Ishikawa (cell line): ENCODE measurements at regions not wholly inside any gene's neighbourhood (a gene's known extent, or its start where the extent isn't known, plus 50 kb on each side); places are given as distances from the start of the nearest gene placed in this dataset.

ENCODE experiments used
- CEBPB ChIP-seq: IDR thresholded peaks from 2 replicates; pipeline ENCODE4 v1.6.1; 2012
- CREB1 ChIP-seq: IDR thresholded peaks from 2 replicates; pipeline ENCODE4 v1.6.1; 2012; ENCODE audit warnings: low read depth
- EGR1 ChIP-seq: IDR thresholded peaks from 2 replicates; pipeline ENCODE4 v1.6.1; 2012
- EP300 ChIP-seq: IDR thresholded peaks from 2 replicates; pipeline ENCODE4 v1.6.1; 2012; ENCODE audit warnings: borderline replicate concordance
- FOXM1 ChIP-seq: IDR thresholded peaks from 2 replicates; pipeline ENCODE4 v1.6.1; 2012; ENCODE audit warnings: low read depth, borderline replicate concordance
- NFIC ChIP-seq: IDR thresholded peaks from 2 replicates; pipeline ENCODE4 v1.6.1; 2012
- RAD21 ChIP-seq: IDR thresholded peaks from 2 replicates; pipeline ENCODE4 v1.6.1; 2012; ENCODE audit warnings: low read depth
- TAF1 ChIP-seq: IDR thresholded peaks from 2 replicates; pipeline ENCODE4 v1.6.1; 2012; ENCODE audit warnings: low read depth, mild to moderate bottlenecking
- TCF12 ChIP-seq: IDR thresholded peaks from 2 replicates; pipeline ENCODE4 v1.6.1; 2012; ENCODE audit warnings: low read depth
- TEAD4 ChIP-seq: IDR thresholded peaks from 2 replicates; pipeline ENCODE4 v1.6.1; 2012
- YY1 ChIP-seq: IDR thresholded peaks from 2 replicates; pipeline ENCODE4 v1.6.1; 2012; ENCODE audit warnings: low read depth
- ZBTB7A ChIP-seq: IDR thresholded peaks from 2 replicates; pipeline ENCODE4 v1.6.1; 2012; ENCODE audit warnings: low read depth
- TF ChIP-seq, protein P1 (sequence below): IDR thresholded peaks from 2 replicates; pipeline ENCODE4 v1.6.1; 2012
- TF ChIP-seq, protein P2 (sequence below): IDR thresholded peaks from 2 replicates; pipeline ENCODE4 v1.6.1; 2012; ENCODE audit warnings: low read depth, mild to moderate bottlenecking
- TF ChIP-seq, protein P3 (sequence below): IDR thresholded peaks from 2 replicates; pipeline ENCODE4 v1.6.1; 2012

DNA sequence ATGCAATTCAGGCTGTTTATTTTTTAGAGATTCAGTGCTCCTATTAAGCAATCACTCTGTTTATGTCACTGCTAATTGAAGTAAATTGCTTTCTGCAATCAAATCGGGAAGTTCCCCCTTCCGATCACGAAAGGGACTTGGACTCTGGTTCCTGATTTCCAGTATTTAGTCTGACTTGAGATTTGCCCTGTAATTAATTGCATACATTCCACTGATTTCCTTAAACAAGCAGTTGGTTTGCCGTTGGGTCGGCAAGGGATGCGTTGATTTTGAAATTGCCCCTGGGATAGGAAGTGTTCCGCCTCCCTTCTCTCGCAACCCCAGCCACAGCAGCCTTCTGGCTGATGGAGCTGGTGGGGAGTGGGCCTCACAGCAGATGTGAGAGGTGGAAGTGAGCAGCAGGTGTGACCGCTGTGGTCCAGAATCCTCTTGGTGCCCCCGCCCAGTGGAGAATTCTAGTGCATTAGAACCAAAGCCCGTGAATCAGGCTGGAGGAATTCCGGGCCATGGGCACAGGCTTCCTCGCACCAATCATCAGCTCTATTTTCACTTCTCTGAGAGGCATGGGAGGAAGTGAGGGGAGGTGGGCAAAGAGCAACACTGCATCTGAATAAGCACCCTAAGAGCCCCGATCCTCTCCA is 102.5 kb downstream of the SPRY4 start:
- TF ChIP-seq ZBTB7A (no peak), CEBPB (no peak), FOXM1 (no peak), NFIC (no peak), TEAD4 (no peak), EP300 (no peak), RAD21 (no peak), TCF12 (no peak), CREB1 (no peak), EGR1 (no peak), YY1 (no peak), TAF1 (no peak)
- TF ChIP-seq, protein P1, sequence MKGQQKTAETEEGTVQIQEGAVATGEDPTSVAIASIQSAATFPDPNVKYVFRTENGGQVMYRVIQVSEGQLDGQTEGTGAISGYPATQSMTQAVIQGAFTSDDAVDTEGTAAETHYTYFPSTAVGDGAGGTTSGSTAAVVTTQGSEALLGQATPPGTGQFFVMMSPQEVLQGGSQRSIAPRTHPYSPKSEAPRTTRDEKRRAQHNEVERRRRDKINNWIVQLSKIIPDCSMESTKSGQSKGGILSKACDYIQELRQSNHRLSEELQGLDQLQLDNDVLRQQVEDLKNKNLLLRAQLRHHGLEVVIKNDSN = no peak
- TF ChIP-seq, protein P2, sequence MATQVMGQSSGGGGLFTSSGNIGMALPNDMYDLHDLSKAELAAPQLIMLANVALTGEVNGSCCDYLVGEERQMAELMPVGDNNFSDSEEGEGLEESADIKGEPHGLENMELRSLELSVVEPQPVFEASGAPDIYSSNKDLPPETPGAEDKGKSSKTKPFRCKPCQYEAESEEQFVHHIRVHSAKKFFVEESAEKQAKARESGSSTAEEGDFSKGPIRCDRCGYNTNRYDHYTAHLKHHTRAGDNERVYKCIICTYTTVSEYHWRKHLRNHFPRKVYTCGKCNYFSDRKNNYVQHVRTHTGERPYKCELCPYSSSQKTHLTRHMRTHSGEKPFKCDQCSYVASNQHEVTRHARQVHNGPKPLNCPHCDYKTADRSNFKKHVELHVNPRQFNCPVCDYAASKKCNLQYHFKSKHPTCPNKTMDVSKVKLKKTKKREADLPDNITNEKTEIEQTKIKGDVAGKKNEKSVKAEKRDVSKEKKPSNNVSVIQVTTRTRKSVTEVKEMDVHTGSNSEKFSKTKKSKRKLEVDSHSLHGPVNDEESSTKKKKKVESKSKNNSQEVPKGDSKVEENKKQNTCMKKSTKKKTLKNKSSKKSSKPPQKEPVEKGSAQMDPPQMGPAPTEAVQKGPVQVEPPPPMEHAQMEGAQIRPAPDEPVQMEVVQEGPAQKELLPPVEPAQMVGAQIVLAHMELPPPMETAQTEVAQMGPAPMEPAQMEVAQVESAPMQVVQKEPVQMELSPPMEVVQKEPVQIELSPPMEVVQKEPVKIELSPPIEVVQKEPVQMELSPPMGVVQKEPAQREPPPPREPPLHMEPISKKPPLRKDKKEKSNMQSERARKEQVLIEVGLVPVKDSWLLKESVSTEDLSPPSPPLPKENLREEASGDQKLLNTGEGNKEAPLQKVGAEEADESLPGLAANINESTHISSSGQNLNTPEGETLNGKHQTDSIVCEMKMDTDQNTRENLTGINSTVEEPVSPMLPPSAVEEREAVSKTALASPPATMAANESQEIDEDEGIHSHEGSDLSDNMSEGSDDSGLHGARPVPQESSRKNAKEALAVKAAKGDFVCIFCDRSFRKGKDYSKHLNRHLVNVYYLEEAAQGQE = no peak
- TF ChIP-seq, protein P3, sequence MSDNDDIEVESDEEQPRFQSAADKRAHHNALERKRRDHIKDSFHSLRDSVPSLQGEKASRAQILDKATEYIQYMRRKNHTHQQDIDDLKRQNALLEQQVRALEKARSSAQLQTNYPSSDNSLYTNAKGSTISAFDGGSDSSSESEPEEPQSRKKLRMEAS = no peak

DNA sequence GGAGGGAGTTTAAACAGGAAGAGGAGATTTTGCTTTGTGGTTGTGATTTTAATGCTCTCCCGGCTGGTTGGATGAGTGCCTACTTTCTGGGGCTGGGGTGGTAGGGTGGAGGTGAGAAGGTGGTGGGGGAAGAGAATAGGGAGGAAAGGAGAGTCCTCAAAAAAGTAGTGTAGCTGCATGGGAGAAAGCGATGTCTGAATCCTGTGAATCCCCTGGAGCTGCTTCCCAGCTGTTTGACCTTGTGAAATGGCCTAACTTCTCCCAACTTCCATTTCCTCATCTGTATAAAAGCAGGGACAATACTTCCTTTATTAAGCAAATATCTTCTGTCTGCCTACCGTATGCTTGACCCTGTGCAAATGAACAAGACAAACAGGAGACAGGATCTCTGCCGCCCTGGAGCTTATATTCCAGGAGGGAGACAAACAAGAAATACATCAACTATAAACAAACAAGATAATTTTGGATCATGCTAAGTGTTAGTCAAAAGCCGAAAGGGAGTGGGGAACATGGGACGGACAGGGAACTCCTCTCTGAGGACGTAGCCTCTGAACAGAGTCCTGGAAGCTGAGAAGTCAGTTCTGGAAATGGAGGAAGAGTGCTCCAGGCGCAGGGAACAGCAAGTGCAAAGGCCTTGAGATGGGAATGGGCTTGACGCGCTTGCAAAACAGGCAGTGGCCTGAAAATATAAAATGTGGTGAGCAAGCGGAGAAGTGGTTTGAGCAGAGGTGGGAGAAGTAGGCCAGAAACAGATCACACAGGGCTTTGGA is 103.5 kb downstream of the SPRY4 start:
- TF ChIP-seq ZBTB7A (no peak), CEBPB (no peak), TEAD4 (no peak), TCF12 (no peak)

DNA sequence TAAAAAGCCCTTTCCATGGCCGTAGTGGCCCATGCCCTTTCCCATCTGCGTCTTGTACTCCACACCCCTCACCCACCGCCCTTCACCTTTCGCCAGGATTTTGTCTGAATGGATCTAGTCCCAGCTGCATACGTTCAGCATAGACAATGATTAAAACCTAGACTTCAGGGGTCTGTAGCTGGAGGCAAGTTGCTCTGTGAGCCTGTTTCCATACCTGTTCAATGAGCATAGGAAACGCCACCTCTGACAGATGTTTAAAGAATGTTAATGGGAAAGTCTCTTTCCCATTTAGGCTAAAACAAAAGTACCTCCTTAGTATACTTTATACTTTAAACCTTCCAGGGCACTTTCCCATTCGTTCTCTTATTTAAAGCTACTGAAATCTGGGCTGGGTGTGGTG is 105.7 kb downstream of the SPRY4 start:
- TF ChIP-seq FOXM1 = no peak
- TF ChIP-seq TAF1 = no peak
- no peak for TF ChIP-seq CREB1
- no peak for TF ChIP-seq TCF12
- TF ChIP-seq EP300 = no peak
- TF ChIP-seq TEAD4 = no peak
- no peak for TF ChIP-seq YY1
- TF ChIP-seq EGR1 = no peak
- TF ChIP-seq CEBPB = no peak
- TF ChIP-seq, protein P3 = no peak
- TF ChIP-seq, protein P2 = no peak
- TF ChIP-seq, protein P1 = no peak
- TF ChIP-seq ZBTB7A = no peak
- TF ChIP-seq RAD21 = no peak
- no peak for TF ChIP-seq NFIC

DNA sequence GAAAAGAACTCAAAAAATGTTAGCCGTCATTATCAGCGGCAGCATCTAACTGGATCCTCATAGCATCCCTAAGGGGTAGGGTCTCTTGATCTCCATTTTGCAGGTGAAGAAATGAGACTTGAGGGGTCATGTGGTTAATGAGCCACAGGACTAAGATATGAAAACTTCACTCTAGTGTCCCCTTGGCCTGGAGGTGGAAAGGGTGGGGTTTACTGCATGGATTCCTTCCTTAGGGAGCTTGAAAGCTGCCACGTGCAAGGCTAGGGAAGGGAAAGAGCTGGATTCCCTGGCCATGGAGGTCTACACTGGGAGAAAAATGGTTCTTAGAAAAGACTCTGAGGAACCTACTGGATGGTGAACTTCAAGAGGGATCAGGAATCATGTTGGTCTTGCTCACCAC is 107.9 kb downstream of the SPRY4 start:
- TF ChIP-seq FOXM1 = no peak
- no peak for TF ChIP-seq YY1

DNA sequence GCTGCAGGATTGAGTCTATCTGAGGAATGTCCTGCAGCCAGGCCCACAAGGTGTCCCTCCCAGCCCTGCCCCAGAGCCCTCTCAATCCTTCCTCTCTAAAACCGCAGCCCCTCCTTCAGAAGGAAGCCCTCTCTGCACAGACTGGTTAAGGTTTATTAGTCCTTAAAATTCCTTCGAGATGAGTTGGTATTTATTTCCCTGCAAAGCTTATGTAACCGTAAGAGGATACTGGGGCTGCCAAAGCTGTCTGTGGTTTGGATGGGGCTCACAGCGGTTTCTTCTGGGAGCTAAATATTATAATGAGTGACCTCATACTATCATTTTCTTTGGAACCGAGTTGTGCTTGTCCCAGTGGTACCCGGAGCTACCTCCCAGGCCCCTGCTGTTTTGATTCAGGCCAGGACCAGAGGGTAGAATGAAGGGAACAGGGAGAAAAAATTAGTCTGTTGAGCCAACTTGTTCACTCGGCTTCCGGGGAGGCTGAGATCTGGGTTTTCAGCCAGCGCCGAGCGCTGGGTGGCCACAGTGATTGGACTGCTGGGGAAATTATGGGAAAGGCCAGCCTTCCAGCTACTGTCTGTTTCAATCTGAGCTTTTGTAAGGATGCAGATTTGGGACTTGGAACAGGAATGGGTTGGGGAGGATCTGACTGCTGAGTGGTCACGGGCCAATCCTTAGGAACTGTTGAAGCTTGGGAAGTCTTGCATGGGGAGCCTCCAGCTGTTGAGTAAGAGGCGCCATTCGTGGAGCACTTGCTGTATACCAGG is 107.5 kb downstream of the NDFIP1 start:
- TF ChIP-seq ZBTB7A = no peak
- no peak for TF ChIP-seq CREB1
- TF ChIP-seq, protein P3 = no peak
- TF ChIP-seq CEBPB = no peak
- TF ChIP-seq, protein P2 = no peak
- TF ChIP-seq, protein P1 = no peak
- peak; percentile 66; the same call in 1 of the 2 replicates for TF ChIP-seq NFIC
- TF ChIP-seq TAF1 = no peak
- peak; percentile 72 for TF ChIP-seq TEAD4
- no peak for TF ChIP-seq EGR1
- TF ChIP-seq EP300 = peak; percentile 75; the same call in 1 of the 2 replicates
- peak; percentile 55 for TF ChIP-seq TCF12
- no peak for TF ChIP-seq YY1
